IPS DF 4.7 (cell line): ENCODE measurements at regions not wholly inside any gene's neighbourhood (a gene's known extent, or its start where the extent isn't known, plus 50 kb on each side); places are given as distances from the start of the nearest gene placed in this dataset.
"Not testable (repeated sequence)": the region's sequence is repeated elsewhere in the genome, so short reads cannot be mapped to it uniquely, and the experiment has no call there.

Experiments used
- DNase-seq: peaks from one replicate; pipeline ENCODE4 v3.0.0-alpha.2; 2013; ENCODE audit warnings: low spot score; ENCODE audit errors: extremely low read depth

DNA sequence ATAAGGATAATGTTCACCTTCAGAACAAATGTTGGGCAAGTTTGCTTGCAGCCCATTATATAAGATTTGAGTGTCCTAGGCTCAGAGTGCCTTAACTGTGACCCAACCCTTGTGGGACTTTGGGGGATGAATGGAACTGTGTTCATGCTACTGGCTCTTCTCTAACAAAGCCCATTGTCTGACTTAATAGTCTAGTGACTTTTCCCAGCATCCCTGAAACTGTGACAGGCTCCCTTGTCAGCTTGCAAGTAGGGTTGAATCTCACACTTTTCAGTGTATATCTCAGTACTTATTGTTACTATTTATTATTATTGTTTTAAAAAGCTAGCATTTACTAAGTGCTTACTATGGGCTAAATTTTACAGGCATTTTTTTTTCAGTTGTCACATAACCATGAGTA is 1488.2 kb downstream of the KHDRBS2 start:
- not testable (repeated sequence) for DNase-seq

DNA sequence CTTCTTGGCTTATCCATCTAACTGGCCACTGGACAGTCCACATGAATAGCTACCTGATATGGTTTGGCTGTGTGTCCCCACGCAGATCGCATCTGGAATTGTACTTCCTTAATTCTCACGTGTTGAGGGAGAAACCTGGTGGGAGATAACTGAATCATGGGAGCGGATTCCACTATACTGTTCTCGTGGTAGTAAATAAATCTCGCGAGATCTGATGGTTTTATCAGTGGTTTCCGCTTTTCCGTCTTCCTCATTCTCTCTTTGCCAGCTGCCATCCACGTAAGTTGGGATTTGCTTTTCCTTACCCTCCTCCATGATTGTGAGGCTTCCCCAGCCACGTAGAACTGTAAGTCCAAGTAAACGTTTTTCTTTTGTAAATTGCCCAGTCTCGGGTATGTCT is 1496.4 kb downstream of the KHDRBS2 start:
- DNase-seq = not testable (repeated sequence)

DNA sequence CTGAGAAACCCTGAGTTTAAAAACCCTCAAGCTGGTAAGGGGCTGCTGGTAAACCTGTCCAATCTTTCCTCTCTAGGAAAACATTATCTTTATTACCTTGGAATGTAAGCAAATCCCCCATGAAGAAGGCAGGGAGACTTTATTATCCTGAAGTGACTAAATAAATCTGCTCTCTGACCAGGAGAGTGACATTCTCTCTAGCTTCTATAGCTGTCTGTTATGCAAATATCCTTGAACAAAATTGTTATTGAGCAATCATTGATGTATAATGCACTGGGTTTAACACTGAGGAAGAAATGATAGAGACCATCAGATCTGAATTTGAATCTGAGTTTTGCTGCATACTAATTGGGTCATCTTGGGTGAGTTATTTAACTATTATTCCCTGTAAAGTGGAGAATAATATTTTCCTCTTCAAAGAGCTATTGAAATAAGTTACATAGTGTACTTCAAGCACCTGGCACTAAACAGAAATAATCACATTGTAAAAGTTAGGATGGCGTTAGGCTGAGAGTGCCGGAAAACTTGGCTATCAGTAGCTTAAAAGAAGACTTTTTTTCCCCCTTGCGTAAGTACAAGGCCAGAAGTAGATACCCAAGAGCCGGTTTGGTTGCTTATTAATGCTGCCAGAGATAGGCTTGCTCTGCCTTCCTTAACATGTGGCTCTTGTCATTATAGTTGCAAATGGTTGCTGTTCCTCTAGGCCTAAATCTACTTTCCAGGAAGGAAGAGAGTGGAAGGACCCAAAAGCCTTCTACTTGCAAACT is 1503.1 kb downstream of the KHDRBS2 start:
- DNase-seq = not testable (repeated sequence)

DNA sequence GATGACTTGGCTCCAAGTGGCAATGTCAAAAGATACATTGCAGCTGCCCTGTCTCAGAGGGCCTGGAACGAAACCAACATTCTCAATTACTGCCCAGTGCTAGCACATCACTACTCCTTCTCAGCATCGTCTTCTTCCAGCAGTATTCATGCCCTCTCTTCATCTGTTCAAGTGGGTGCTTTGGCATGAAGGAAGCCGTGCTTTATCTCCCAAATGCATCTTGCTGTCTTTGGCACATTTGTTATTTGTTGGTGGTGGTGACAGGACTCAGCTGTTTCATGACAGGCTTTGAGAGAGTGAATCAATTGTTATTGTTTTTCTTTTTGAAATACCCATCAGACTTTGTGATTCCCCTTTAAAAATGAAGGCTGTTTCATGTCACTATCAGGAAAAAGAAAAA is 1506.4 kb downstream of the KHDRBS2 start:
- DNase-seq = not testable (repeated sequence)

DNA sequence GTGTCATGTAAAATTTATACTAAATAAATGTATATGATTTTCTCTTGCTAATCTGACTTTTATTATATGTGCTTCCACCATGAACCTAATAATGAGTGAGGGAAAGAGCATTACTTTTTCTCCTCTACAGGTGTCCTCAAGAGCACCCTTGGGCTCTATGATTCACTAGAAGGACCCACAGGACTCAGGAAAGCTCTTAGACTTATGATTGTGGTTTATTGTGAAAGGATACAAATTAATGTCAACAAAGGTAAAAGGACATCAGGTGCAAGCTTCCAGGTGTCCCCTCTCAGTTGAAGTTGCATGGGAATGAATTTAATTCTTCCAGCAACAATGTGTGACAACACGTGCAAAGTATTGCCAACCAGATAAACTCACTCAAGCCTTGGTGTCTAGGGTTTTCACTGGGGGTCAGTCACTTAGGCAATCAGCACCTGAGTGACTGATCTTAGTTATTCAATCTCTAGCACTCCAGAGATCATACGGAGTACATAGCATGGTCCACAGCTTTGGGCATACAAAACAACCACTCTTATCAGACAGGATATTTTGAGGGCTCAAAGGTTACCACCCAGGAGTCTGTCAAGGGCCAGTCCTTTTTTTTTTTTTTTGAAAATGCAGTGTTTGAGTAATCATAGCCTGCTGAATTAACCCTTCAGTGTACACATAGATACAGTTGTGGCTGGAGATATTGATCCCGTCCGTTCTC is 1518.1 kb downstream of the KHDRBS2 start:
- not testable (repeated sequence) for DNase-seq

DNA sequence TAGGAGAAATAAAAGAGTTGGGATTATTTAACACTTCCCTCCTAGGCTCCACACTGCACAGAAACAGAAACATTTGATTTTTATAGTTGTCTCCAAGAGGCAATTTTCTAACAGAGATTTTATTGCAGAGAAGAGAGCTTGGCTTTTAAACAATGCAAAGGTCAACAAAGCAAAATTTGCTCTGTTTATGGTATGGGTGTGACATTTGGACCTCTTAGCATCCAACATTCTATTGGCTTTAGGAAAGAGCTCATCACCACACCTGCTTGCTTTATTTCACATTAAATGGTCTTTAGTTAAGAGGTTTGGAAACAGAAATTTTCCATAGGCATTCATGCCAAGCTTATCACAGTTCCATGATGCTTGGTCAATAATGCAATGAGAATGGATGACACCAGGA is 1520.7 kb downstream of the KHDRBS2 start:
- DNase-seq = not testable (repeated sequence)

DNA sequence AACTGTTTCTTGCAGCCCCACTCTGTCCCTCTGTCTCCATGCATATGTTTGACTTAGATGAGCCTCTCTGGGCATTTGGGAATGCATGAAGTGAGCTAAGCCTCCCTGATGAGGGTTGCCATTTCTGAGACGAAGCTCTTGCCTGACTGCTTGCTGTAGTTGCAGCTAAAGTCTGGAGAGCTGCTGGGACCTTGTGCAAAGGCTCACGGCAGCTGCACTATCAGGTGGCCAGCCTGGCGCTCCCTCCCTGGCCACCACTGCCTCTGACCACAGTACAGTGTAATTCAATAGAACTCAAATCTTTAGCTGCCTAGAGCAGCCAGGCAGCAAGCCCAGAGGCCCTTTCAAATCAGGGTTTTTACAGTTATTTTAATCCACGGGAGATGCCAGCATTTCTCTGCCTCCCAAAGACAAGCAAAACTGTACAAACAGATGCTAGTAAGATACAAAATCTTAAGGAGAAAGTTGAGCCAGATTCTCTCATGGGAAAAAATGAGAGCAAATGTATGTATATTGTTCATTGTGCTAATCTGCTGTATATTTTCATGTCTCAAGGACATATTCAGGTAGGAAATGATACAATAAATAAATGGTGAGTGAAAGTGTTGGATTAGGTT is 1522.5 kb downstream of the KHDRBS2 start:
- DNase-seq = not testable (repeated sequence)

DNA sequence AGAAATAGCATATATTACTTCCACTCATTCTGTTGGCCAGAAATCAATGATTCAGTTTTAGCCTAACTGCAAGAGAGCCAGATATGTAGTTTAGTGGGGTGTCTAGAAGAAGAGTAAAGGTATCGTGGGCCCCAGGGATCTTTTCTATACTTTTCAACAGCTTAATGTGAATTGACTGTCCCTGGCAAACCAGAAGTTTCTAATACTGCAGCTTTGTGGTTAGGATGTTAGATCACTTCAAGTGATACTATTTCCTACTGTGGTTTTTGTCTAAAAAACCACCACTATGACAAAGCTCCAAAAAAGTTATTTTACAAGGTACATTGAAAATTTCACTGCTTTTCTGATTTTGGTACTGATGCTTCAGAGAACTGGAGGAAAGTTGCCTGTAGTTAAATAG is 1525.1 kb downstream of the KHDRBS2 start:
- not testable (repeated sequence) for DNase-seq

DNA sequence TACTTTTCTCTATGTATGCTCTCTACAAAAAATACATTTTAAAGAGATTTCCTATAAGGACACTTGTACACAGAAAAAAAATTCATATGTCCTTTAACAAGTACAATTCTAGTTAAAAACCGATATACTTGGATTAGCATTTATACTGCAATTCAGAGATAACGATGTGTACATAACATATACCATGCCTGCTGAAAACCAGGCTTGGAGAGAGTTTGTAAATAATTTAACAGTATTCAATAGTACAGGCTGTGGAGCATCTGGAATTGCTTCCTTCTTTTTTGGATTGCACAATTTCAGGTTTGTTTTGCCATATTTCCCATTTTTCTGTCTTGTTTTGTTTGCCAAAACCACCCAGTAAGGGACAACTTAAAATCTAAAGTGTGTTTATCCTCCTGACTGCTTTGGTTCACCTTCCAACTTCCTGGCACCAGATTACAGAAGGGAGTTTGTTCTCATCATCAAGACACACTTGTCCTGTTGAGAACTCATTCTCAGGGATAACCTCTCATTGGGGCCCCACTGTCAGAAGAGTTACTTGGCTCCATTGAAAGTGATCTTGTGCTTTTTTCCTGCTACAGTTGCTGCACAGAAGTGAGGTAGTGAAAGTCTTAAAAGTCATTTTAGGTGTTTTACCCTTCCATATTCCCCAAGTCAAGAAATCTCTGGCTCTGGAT is 1526.7 kb downstream of the KHDRBS2 start:
- DNase-seq = not testable (repeated sequence)

DNA sequence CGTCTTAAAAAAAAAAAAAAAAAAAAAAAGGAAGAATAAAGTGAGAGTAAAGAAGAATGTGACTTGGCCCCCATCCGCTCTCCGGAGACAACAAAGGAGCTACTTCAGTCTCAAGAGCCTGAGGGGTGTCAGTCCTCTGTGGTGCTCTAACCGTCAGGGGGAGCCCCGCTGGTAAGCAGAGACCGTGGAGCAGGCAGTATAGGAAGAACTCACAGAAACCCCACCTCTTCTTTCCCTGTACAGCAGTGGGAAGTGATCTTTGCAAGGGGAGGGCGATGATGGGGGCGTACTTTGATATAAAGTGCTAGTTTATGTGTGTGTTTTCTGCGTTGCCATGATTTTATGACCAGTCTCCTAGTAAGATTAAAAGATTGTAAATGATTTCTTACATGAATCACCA is 1527.3 kb downstream of the KHDRBS2 start:
- DNase-seq = not testable (repeated sequence)

DNA sequence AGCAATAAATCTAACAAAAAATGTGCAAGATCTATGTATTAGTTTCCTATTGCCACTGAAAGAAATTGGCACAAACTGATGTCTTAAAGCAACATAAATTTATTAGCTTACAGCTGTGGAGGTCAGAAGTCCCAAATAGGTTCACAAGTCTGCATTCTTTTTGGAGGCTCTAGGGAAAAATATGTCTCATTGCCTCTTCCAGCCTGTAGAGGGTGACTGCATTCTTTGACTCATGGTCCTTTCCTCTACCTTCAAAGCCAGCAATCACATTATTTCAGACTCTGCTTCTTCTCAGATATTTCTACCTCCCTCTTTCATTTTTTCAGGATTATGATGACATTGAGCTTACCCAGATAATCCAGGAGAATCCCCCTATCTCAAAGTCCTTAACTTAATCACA is 1531.1 kb downstream of the KHDRBS2 start:
- no peak for DNase-seq

DNA sequence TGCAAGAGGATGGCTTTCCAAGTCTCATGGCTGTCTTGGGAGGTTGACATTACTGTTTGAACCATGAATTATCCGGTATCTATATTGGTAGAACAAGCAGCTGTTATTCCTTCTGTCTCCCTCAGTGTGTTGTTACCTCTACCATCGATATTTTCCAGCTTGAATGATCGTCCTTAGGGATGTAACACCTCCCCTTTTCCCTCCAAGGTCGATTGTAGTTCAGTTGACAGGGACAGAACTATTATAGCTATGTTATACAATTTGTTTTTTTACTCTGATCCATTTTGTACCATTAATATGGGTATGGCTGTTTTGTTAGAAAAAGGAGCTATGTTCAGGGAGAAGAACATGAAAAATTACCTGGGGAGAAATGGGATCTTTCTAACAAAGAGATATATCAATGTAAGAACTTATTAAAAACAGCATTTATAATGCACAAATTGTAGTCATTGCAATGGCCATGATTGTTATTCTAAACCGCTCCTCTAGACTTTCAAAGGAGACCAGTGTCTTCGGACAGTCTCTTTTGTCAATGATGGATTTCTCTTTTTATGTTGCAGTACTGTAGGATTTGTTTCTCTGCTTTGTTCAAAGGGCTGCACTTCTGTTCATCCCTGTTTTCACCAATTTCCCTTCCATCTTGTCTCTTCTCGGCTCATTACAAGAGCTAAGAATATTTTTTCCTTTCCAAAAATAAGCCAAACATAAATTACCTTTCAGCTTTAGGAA is 1535.5 kb downstream of the KHDRBS2 start:
- DNase-seq = not testable (repeated sequence)

DNA sequence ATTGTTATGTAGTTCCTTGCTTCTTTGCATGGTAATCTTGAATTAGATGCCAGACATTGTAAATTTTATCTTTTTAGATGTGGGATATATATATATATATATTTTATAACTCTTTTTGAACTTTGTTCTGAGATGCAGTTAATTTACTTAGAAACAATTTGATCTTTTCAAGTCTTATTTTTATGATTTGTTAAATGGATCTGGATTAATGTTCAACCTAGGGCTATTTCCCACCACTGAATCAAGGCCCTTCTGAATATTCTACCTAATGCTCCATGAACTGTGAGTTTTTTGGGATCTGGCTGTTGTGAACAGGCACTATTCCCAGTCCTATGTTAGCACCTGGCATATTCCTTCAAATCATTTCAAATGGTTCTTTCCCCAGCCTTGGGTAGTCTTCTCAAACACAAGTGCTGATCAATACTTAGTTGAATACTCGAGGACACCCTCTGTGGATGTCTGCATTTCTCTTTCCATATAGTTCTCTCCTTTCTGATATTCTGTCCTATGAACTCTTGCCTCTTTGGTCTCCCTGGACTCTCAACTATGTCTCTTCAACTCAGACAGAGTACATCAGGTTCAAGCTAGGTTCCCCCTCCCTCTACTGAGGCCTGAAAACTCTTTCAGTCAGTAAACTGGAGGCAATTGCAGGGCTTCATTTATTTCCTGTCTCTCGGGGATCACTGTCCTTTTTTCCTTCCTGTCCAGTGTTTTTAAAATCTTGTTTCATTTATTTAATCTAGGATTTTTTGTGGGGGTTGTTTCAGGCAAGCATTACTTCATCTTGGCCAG is 1538.1 kb downstream of the KHDRBS2 start:
- not testable (repeated sequence) for DNase-seq

DNA sequence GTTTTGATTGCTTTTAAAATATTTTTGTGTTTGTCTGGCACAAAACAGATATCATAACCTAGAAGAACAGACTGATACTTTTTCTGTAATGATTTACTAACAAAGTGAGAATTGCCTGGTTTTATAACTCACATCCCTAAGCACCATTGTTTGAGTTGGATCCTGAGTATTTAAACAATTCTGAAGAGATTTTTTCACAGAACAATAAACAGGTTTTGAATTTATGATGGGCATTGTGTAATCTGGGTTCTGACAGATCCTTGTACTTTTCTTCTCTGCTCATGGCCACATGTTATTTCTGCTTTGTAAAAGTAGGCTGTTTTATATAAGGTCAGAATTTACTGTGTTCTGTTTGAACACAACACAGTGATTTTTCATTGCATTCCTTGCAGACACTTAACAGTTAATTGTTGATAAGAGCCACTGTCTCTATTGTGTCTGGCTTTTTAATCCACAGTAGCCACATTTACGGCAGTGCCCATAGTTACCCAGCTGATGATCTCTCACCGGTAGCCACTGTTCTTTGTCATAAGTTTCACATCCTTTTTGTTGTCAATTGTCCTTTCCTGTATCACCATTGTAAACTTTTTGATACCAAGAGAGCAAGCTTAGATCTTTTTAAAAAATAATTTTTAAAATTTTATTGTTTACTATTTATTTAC is 1548.1 kb downstream of the KHDRBS2 start:
- not testable (repeated sequence) for DNase-seq

DNA sequence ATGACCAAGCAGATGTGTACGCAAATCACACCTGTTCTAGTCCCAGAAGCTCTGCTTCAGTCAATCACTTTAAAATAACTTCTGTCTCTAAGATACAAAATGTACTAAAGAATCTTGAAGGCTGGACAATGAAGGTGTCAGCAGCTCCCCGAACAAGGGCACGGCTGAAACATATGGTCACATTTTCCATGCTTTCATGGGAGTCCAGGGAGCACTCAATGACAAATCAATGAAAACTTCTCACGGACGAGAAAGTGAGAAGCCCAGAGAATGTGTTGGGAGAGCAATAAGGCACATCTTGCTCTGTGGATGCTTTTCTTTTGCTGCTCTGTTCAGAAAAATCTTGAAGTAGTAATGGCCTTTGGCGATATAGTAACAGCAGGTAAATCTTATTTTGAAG is 1548.7 kb downstream of the KHDRBS2 start:
- not testable (repeated sequence) for DNase-seq

DNA sequence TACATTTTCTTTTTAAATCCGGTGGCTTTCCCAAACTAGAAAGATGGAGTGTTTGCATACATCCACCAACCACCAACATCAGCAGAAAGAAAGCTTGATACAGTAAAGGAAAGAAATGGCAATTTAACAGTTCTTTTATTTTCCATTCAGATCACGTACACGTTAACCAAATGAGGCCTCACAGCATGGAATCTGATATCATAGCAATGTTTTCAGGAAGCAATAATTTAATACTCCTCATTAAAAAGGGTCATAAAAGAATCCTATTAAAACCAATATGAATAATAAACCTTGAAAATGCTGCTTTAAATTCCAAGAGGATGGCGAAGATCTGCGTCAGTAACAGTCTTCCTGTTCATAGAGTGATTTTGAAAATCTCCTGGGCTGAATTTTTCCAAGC is 1562.1 kb downstream of the KHDRBS2 start:
- DNase-seq = not testable (repeated sequence)

DNA sequence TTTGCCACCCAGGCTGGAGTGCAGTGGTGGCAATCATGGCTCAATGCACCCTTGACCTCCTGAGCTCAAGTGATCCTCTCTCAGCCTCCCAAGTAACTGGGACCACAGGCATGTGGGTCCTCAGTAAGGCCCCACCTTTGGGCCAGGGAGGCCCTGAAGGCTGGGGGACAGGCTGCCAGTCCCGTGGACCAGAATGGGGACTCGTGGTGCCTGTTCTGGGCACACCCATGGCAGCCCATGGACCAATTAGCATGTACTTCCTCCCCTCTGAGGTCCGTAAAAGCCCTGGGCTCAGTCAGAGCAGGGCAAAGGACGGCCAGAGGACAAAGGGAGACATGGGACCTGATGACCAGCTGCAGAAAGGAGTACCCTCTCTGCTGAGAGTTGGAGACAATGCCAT is 1590.8 kb downstream of the KHDRBS2 start:
- DNase-seq = no peak

DNA sequence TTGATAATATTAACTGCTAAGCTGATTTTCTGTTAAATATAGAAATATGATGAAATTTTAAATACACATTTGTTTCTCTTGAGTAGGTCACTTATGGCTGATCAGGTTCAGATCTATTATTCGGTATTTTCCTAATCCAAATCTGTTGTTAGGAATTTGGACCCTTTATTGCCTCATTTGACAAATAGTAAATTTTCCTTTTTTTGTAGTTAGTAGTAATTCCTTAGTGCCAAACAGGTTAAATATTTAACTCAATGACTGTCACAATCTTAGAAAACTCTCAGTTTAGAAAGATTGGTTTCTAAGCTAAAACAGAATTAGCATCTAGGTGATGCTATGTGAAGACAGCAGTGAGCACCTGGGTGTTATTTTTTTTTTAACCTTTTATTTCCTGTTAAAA is 1598.9 kb downstream of the KHDRBS2 start:
- no peak for DNase-seq

DNA sequence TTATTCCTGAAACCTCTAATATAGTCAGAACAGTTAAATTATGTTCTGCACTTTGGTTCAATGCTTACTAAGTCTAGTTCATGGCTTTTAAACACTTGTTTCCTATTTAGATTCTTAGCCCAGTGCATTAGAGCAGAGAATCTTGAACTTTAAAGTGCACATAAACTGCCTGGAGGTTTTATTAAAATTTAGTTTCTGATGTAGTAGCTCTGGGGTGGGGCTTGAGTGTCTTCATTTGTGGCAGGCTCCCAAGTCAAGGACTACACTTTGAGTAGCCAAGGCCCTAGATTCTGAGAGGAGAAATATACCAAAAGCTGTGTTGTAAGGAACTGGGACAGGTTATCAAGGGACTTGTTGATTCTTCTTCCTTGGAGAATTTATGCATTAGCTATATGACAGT is 1604.2 kb downstream of the KHDRBS2 start:
- no peak for DNase-seq

DNA sequence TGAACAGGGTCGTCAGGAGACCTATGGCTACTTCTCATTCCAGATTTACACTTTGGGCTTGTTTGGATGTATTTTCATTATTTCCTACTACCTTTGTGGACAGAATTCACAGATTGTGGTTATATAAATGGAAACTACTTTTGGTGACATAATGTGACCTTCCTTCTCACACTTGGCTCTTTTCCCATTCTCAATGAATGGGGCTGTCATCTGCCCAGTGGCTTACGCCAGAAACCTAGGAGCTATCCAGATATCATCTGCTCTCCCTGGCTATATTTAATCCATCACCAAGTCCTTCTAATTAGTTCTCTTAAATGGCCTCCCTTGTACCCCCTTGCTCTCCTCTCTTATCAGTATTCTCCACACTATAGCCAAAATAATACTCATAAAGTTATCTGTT is 1606.8 kb downstream of the KHDRBS2 start:
- DNase-seq = no peak
